NCI-H82 treated with DMSO at 0.1 percent for 48 hours (cell line): ENCODE measurements at regions not wholly inside any gene's neighbourhood (a gene's known extent, or its start where the extent isn't known, plus 50 kb on each side); places are given as distances from the start of the nearest gene placed in this dataset.
"Not testable (repeated sequence)": the region's sequence is repeated elsewhere in the genome, so short reads cannot be mapped to it uniquely, and the experiment has no call there.

ENCODE experiments used
- DNase-seq: peaks from one replicate; lab custom pipeline; 2025; ENCODE audit not compliant: unreplicated experiment; lab: John Stamatoyannopoulos, UW

- DNase-seq: no peak
Measured at GRCh38 chrX:128805236-128805635, 718.1 kb downstream of the SMARCA1 start.

GRCh38 chrX:128804828-128805227 is 718.5 kb downstream of the SMARCA1 start:
- no peak for DNase-seq

DNA sequence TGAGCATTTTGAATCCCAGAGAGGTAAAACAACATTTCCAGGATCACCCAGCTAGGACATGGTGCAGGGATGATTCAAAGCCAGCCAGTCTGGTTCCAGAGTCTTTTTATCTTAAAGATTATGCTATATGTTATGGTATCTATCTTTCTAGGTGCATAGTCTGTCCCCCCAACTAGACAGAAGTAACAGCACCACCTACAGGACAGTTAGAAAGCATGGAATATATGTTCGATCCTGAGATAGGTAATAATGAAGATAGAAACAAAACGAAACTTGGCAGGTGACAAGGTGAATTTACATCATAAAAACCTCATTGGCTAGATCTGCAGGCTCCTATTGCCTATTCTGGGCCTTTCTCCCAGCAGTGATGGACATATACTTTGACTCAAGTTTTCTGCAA is 723.2 kb downstream of the SMARCA1 start:
- no peak for DNase-seq

DNA sequence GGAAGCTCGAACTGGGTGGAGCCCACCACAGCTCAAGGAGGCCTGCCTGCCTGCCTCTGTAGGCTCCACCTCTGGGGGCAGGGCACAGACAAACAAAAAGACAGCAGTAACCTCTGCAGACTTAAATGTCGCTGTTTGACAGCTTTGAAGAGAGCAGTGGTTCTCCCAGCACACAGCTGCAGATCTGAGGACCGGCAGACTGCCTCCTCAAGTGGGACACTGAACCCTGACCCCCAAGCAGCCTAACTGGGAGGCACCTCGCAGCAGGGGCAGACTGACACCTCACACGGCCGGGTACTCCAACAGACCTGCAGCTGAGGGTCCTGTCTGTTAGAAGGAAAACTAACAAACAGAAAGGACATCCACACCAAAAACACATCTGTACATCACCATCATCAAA is 730.9 kb upstream of the ACTRT1 start:
- not testable (repeated sequence) for DNase-seq

GRCh38 chrX:128781506-128781905 is 729.3 kb upstream of the ACTRT1 start:
- peak; percentile 54 for DNase-seq

GRCh38 chrX:128780934-128781333 is 728.7 kb upstream of the ACTRT1 start:
- DNase-seq: no peak

GRCh38 chrX:128769495-128769894 is 717.3 kb upstream of the ACTRT1 start:
- peak; percentile 12 for DNase-seq

- no peak for DNase-seq
Measured at GRCh38 chrX:128759745-128760144, 707.5 kb upstream of the ACTRT1 start.

- DNase-seq: no peak
Measured at GRCh38 chrX:128759177-128759576, 707.0 kb upstream of the ACTRT1 start.

DNA sequence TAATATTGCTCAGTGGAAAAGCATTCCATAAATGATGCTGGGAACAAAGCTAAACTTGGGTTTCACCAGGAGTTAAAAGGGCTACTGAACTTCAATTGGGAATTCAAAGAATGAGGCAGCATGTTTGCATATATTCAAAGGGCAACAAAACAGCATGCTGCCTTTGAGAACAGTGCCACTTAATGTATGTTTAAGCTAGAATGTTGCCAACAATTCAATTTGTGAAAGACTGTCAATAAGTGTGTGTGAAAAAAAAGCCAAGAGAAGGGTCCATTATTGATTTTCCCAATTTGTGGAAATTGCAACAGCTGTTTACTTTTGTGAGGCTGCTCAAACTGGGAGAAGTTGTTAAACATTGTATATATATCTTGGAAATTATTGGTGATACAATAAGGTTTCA is 701.9 kb upstream of the ACTRT1 start:
- DNase-seq: no peak

GRCh38 chrX:128739539-128739938 is 687.3 kb upstream of the ACTRT1 start:
- no peak for DNase-seq

- DNase-seq: peak; percentile 16
Measured at GRCh38 chrX:128728943-128729342, 676.7 kb upstream of the ACTRT1 start.

DNA sequence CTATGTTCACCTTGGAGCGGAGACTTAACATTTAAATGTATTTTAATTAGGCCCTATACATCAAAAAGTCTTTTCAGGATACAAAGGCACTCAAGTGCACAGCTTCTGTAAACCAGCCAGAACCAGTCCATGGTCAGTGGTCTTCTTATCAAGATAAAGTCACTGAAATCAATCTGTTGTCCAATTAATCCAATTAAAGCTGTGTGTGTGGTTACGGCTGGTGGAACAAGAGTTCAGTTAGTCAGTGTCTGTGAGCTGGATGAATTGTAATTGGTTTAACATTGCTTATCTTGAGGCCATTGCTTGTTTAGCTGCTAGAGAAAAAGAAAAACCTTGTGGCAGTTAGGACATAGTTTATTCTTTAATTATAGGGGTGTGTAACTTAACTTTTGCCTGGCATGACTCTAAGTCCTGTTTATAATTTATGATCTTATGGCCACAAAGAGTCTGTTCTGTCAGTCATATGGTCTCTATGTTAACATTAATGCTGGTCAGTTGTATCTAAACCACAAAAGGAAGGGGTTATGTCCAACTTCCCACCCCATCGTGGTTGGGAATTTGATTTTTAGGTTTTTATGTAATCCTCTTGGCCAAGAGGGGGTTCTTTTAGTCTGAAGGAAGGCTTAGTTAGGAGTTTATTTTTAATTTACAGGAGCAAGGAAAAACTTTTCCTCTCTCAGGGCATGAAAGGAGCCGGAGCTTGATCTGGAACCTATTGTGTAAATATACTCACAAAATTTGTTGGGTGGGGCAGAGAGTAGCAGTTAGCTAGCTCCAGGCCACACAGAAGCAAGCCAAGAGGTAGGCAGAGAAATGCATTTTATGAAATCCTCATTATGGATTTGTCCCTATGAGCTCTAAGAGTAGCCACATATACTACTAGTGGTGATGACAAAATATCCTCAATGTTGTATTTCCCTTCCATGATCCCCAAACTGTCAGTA is 665.7 kb upstream of the ACTRT1 start:
- peak; percentile 90 for DNase-seq

DNA sequence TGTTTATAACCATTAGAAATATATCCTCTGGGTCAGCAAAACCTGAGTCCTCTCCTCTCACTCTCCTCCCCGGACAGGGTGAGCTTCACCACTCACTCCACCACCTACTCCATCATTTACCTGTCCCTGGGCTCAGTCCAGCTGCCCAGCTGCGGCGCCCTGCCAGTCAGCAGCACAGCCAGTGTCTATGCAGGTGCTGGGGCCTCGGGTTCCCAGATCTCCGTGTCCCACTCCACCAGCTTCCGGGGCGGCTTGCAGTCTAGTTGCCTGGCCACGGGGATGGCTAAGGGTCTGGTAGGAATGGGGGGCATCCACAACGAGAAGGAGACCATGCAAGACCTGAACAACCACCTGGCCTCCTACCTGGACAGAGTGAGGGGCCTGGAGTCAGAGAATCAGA is 662.2 kb upstream of the ACTRT1 start:
- DNase-seq: no peak

DNA sequence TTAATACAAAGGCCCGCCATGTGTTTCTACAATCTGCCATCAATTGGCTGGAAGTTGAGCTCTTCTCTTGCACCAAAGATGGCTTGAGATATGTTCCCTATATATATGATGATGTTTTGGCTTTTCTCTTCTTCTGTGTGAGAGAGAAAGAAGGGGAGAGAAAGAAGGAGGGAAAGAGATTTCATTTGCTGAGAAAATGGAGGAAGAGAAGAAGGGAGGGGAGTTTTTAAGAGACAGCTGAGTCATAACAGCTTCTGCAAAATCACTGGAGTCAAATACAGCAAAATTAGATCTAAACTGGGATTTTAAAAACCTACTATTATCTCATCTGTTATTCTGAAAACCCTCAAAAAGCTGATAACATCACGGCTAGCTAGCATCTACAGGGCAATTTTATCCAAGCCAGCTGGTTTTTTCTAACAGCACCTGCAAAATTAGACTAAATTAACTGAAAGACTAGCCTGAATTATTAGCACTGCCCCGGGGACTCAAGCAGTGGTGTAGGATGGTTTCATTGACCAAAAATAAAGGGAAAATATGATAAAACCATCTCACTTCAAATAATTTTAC is 647.6 kb upstream of the ACTRT1 start:
- DNase-seq: no peak

DNA sequence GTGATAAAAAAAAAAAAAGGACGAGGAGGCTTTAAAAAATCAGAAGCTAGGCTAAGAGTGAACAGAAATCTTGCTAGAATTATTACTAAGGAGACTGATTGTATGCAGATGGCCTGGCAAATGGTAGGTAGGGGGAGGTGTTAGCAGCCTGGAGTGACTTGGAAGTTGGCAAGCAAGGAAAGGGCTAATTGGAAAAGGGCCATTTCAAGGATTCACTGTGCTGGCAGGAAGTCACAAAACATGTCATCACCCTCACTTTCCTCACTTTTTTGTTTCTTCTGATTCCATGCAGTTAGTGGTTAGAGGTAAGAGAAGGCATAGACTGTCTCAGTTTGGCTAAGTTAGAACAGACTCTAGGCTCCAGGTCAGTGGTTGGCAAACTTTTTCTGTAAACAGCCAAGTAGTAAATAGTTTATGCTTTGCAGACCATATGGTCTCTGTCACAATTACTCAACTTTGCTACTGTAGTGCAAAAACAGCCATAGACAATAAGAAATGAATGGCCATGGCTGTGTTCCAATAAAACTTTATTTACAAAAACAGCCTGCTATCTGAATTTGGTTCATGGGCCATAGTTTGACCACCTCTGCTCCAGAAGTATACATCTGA is 646.5 kb upstream of the ACTRT1 start:
- no peak for DNase-seq

DNA sequence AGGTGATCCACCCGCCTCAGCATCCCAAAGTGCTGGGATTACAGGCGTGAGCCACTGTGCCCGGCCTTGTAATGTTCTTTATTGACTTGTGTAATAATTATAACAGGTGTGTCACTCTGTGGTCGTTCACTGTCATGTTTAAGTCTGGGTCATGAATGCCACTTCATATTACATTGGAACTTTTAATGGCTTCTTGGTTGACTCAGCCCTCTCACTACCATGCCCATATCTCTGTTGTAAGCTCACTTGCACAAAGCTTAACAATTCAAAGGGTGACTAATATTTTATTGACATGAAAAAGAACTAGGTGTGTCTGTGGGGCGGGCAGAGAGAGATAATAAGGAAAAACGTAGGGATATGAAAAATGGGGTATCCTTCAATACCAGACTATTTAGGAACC is 639.7 kb upstream of the ACTRT1 start:
- no peak for DNase-seq

GRCh38 chrX:128685387-128685786 is 633.2 kb upstream of the ACTRT1 start:
- DNase-seq: no peak

DNA sequence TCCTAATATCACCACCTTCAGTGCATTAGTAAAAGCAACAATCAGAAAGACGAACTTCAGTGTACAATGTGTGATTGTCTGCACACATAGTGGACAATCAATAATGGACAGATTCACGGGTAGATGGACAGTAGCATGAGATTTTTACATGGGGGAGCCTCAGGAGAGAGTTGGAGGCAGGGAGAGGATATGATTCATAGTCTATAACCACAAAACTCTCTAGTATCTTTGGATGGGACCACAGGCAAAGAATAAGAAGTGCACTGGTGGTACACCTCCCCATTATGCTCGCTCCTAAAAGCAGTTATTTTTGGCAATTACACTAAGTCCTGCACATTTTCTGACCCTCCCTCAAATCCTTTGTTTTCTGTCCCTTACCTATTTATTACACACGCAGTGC is 624.4 kb upstream of the ACTRT1 start:
- no peak for DNase-seq

DNA sequence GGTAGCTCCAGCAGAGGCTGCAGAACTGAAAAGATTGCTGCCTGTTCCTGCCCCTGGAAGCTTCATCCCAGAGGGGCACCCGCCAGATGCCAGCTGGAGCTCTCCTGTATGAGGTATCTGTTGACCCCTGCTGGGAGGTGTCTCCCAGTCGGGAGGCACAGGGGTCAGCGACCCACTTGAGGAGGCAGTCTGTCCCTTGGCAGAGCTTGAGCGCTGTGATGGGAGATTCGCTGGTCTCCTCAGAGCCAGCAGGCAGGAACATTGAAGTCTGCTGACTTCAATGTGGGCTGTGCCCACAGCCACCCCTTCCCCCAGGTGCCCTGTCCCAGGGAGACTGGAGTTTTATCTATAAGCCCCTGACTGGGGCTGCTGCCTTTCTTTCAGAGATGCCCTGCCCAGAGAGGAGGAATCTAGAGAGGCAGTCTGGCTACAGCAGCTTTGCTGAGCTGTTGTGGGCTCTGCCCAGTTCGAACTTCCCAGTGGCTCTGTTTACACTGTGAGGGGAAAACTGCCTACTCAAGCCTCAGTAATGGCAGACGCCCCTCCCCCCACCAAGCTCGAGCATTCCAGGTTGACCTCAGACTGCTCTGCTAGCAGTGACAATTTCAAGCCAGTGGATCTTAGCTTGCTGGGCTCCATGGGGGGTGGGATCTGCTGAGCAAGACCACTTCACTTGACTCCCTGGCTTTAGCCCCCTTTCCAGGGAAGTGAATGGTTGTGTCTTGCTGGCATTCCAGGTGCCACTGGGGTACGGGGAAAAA is 622.3 kb upstream of the ACTRT1 start:
- not testable (repeated sequence) for DNase-seq

DNA sequence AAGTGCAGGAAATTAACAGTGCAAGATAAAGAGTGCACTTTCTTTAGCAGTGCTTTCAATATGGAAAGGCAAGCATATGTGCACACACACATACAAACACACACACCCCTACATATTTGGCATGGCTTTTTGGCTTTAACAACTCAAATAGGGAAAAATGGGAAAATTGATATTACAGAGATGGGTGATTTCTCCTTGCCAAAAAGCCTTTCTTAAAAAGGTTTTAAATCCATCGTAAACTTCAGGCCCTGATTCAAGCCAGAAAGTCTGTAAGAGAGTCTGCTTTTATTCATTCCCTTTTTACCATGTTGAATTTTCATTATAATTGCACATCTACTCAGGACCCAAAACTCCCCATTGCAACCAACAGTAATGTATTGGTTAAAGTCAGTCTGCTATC is 612.0 kb upstream of the ACTRT1 start:
- no peak for DNase-seq
